Effector CD4-positive, alpha-beta T cell (primary cell): ENCODE measurements at regions not wholly inside any gene's neighbourhood (a gene's known extent, or its start where the extent isn't known, plus 50 kb on each side); places are given as distances from the start of the nearest gene placed in this dataset.

Source experiments
- DNase-seq: peaks from one replicate; pipeline ENCODE4 v3.0.0-alpha.2; 2020

DNA sequence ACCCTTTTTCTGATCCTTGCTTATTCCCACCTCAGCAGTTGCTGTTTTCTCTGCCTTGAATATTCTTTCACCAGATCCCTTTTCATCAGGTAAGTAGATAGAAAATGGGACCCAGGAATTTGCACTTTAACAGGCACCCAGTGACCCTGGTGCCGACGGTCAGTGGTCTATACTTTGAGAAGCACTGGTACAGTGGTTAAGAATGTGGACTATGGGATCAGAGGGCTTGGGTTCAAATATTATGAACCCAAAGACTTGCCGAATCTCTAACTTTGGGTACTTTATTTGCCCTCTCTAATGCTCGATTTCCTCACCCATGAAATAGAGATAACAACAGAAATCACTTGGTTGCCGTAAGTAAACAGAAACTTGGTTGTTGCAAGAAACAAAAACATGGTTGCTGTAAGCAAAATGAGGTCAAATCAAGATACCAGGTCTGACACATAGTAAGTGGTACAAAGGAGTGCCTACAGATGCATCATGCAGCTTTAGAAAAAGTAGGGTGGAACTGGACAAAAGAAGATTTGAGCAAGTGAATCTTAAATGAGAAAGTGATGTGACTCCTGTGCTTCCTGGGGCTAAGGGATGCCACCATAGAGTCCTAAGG lies 69.5 kb upstream of the GLS start:
- DNase-seq: no peak

DNA sequence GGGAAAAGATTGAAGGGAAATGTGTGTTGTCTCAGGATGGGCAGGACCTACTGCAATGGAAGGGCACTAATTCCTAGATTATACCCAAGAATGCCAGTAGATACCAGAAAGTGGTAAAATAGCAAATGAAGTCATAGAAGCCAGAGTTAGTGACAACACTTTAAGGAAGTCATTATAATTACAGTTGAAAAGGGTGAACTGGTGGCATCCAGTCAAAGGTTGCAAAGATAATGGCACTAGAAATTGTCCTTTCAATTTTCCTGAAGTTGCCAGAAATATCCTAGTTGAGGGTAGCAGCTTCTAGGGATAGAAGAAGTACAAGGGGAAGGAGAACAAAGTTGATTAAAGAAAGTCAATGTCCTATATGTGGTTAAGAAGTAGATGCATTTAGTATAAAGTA lies 68.8 kb upstream of the GLS start:
- no peak for DNase-seq

DNA sequence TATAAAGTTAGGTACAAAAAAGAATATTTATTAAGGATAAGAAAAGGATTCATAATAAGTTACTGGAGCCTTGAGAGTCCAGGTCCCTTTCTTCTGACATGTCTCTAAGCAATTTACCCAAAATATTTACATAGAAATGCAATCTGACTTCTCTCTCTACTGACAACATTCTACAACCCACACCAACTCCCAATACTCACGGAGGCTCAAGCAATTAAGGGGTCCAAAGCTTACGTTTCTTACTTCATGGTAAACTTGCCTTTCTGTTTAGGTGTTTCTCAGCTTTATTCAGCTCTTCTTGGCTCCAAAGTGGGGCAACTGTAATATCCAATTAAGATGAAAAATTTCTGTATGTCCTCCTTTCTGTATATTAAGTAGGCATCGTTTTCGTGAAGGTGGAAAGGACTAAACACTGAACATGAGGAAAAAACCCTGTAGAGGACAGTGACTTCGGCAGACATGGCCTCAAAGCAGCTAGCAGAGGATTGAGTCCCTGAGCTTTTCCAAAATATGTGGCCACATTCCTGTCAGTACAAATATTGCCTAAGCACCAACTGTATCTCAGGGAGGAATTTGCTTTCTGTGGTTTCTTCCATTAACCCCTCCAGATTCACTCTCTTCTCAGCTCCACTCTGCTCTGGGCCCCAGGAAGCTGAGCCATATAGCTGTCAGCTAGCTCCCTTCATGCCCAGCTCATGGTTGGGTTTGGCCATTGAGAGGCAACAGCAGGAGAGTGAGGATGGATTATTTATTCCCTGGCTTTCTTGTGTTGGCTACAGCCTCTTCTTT lies 67.9 kb upstream of the GLS start:
- no peak for DNase-seq

DNA sequence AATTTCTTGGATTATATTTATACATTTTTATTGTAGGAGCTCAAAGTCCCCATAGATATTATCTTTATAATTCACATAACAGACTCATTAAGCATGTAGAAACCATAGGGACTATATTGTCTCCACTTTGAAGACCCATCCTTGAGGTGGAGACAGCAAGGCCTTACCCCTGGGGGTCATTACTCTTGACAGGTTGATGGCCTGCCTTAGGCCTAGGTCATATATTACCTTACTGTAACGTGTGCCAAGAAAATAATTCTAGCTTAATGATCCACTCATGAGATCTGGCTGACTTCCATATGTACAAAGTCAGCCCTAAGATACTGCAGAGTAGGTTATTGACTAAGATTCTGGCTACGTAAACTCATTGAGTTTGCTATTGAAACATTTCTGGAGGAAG lies 65.4 kb upstream of the GLS start:
- DNase-seq: no peak

DNA sequence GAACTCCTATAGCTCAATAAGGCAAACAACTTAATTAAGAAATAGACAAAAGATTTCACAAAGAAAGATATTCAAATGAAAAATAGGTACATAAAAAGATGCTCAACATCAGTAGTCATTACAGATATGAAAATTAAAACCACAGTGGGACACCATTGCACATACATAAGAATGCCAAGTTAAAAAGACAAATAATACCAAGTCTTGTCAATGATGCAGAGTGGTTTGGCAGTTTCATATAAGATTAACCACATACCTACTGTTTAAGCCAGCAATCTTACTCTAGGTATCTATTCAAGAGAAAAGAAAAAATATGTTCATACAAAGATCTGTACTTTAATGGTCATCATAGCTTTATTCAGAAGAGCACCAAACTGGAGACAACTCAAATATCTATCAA lies 63.5 kb upstream of the GLS start:
- no peak for DNase-seq

DNA sequence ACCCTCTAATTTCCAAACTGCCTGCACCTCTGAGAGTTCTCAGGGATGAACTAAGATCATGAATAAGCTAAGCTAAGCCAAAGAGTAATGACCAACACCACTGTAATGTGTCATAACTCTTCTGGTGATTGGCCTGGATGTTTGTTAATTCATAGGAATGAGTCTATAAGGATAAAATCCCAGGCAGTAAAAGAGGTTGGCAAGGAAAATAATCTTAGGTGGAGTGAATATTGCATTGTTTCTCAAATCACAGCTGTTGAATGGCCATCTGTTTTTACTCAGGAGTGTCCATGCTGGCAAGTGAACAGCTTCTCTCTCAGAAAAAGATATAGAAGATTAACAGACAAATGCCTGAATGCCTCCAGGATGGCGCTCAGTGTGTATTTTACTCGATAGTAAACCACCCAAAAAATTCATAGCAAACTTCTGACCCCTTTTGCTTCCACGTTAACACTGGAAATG lies 60.8 kb upstream of the GLS start:
- DNase-seq: no peak

DNA sequence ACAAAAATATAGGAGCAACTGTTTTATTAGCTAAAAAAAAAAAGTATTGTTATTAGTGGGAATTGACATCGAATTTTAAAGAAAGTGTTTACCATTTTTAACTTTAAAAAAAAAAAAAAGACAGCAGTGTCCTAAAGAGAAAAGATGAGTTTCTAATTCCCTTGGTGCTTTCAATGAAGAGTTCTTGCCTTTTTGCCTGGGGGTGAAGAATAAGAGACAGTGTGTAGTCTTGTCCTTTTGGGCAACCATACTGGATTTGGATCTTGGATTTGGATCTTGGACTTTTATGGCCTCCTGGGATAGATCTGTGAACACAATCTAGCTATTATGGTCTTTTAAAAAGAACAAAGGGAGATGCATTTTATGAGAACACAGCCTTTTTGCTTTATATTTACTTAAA lies 60.2 kb upstream of the GLS start:
- DNase-seq: no peak

DNA sequence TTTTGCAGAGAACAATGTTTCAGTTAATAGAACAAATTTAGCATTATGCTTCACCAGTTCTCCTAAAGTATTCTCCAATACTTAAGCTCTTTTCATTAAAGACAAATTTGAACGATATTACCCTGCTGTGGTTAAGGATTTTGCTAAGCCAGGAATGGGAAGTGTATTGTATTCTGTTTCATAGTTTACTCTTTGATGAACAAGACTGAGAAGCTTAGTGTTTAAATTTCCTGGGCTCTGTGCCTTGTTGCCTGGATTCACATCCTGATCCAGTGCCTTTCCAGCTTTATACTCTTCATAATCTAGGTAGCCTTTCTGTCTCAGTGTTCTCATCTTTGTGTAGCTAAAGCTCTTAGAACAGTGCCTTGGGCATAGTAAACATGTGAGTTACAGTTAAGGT lies 58.6 kb upstream of the GLS start:
- DNase-seq: no peak

DNA sequence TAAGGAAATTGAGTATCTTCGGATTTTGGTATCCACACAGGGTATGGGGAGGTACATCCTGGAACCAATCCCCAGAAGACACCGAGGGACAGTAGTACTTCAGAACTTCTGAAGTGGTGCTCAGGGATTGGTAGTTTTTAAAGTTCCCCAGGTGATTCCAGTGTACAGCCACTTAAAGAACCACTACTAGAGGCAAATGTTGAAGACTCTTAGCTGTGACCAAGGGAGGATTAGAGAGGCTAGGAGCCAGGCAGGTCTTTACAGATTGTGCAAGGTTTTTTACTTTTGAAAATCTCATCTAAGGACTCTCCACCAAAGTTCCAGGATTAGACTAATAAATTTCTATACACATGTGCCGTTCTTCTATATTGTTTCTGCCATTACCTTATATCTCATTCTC lies 52.9 kb upstream of the GLS start:
- DNase-seq: no peak

DNA sequence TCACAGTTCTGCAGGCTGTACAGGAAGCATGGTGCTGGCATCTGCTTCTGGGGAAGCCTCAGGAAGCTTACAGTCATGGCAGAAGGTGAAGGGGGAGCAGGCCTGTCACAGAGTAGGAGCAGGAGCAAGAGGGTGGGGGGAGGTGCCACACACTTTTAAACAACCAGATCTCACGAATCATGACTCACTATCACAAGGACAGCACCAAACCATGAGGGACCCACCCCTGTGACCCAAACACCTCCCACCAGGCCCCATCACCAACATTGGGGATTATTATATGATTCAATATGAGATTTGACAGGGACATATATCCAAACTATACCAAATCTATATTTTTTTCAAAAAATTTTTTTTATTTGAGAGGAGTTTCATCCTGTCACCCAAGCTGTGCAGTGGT lies 51.0 kb upstream of the GLS start:
- no peak for DNase-seq
